Stimulated activated CD8-positive, alpha-beta memory T cell treated with anti-CD3 and anti-CD28 coated beads, Interleukin-7, amount 100 ng/mL, for 1 hour (primary cell): ENCODE measurements at regions not wholly inside any gene's neighbourhood (a gene's known extent, or its start where the extent isn't known, plus 50 kb on each side); places are given as distances from the start of the nearest gene placed in this dataset.
"Not testable (repeated sequence)": the region's sequence is repeated elsewhere in the genome, so short reads cannot be mapped to it uniquely, and the experiment has no call there.

ENCODE experiments used
- DNase-seq, 2 donors: peaks; one replicate each; pipeline ENCODE4 v3.0.0-alpha.2; 2020; ENCODE audit warnings: low read depth in 2 of 2

- DNase-seq = not testable (repeated sequence)
Measured at GRCh38 chr9:2277644-2278043, 262.5 kb downstream of the SMARCA2 start.

- DNase-seq = not testable (repeated sequence)
Measured at GRCh38 chr9:2279138-2279537, 264.0 kb downstream of the SMARCA2 start.

- no peak for DNase-seq
Measured at GRCh38 chr9:2281031-2281802, 266.1 kb downstream of the SMARCA2 start.

- DNase-seq = no peak
Measured at GRCh38 chr9:2281803-2282185, 266.6 kb downstream of the SMARCA2 start.

GRCh38 chr9:2284770-2285169 lies 269.6 kb downstream of the SMARCA2 start:
- DNase-seq = no peak

- no peak for DNase-seq
Measured at GRCh38 chr9:2285416-2286332, 270.5 kb downstream of the SMARCA2 start.

- no peak for DNase-seq
Measured at GRCh38 chr9:2286333-2286705, 271.2 kb downstream of the SMARCA2 start.

- DNase-seq = no peak
Measured at GRCh38 chr9:2286825-2287455, 271.8 kb downstream of the SMARCA2 start.

- no peak for DNase-seq
Measured at GRCh38 chr9:2288309-2288708, 273.2 kb downstream of the SMARCA2 start.

- DNase-seq = no peak
Measured at GRCh38 chr9:2289263-2289662, 274.1 kb downstream of the SMARCA2 start.

GRCh38 chr9:2290382-2290781 lies 275.2 kb downstream of the SMARCA2 start:
- no peak for DNase-seq

GRCh38 chr9:2291980-2292704 lies 277.0 kb downstream of the SMARCA2 start:
- no peak for DNase-seq

- DNase-seq = no peak
Measured at GRCh38 chr9:2292733-2293132, 277.6 kb downstream of the SMARCA2 start.

GRCh38 chr9:2297771-2298170 lies 282.6 kb downstream of the SMARCA2 start:
- DNase-seq = no peak

GRCh38 chr9:2298217-2298616 lies 283.1 kb downstream of the SMARCA2 start:
- DNase-seq = no peak

- DNase-seq = no peak
Measured at GRCh38 chr9:2299156-2299842, 284.2 kb downstream of the SMARCA2 start.

GRCh38 chr9:2299843-2300205 lies 284.7 kb downstream of the SMARCA2 start:
- no peak for DNase-seq

GRCh38 chr9:2300325-2300724 lies 285.2 kb downstream of the SMARCA2 start:
- DNase-seq = no peak

GRCh38 chr9:2302606-2303005 lies 287.5 kb downstream of the SMARCA2 start:
- DNase-seq = no peak

GRCh38 chr9:2303056-2303455 lies 287.9 kb downstream of the SMARCA2 start:
- DNase-seq = no peak

- no peak for DNase-seq
Measured at GRCh38 chr9:2307480-2307879, 292.3 kb downstream of the SMARCA2 start.
